ENCODE measurements at regions not wholly inside any gene's neighbourhood (a gene's known extent, or its start where the extent isn't known, plus 50 kb on each side); places are given as distances from the start of the nearest gene placed in this dataset.

DNA sequence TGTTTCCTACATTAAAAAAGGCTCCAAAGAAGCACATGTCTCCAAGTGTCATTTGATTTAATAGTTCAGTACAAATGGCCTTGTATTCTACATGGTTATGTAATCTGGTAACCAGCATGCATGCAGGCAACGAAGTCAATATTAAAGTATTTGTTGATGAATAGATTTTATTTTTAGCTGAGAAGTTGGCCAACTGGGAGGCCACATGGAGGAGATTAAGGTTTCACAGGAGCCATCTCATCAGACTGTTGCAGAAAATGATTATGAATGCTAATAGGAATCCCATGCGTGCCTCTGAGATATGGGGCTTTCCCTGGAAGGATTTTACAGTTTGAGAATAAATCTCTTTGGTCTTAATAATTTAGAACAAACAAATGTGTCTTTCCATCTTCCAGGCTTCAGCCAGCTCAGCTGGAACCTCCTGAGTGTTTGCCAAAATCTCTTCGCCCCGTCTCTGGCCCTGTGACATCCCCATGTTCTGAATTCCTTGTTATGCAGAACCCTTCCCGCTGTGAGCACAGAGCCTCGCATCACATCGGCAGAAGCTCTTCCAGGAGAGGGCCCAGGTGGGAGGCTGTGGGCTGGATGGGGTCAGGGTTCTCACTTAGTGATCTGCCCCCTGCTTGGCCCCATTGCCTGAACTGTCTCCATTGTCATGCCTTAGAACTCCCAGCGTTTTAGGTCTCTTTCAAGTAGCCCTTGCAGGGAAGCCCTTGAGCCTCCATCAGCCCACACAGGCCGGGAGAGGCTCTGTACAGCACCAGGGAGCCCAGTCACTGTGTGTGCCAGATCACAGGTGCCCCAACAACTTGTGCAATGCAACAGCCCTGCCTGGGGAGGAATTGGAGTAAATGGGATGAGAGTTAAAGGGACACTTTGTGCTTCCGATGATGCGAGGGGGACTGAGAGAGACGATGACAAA, 190.5 kb upstream of the TWIST2 start:
- Histone ChIP-seq H3K27ac (ENCODE audit: low read depth, low read length) (no peak overlapping the region), H2AFZ (ENCODE audit: low read length, unreplicated experiment) (no peak overlapping the region), H3K4me1 (ENCODE audit: control insufficient read depth, insufficient read depth, low read length, unreplicated experiment) (no peaks in the 10 kb centered on the region), H3K36me3 (ENCODE audit: insufficient read depth, low read length) (no peaks in the 10 kb centered on the region), H3K4me3 (ENCODE audit: low read depth, low read length) (no peak overlapping the region), H3K27me3 (ENCODE audit: insufficient read depth, low read length) (peaks cover 12% of the 10 kb centered on the region; the same call in 1 of the 2 replicates), H3K79me2 (ENCODE audit: control insufficient read depth, insufficient read depth, low read length, unreplicated experiment) (no peaks in the 10 kb centered on the region)

DNA sequence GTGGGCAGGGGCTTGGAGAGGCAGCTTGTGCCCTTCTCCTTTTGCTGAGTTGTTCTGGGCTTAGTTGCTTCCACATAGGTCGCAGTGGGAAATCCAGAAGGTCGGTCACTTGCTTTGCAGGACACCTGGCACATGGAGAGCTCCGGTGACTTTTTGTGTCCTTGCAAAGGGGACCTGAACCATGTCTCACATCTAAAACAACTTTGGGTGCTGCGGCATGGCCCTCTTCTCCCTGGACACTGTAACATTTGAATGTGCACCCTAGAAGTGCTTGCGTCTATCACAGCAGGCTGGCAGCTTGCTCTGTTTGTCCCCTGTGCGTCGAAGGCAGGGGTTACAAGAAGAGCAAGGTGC, 189.9 kb upstream of the TWIST2 start:
- peaks cover 14% of the 10 kb centered on the region; the same call in 1 of the 2 replicates for H3K27me3 ChIP-seq (ENCODE audit: insufficient read depth, low read length)
- H3K36me3 ChIP-seq (ENCODE audit: insufficient read depth, low read length) = no peaks in the 10 kb centered on the region
- H3K27ac ChIP-seq (ENCODE audit: low read depth, low read length) = no peak overlapping the region

DNA sequence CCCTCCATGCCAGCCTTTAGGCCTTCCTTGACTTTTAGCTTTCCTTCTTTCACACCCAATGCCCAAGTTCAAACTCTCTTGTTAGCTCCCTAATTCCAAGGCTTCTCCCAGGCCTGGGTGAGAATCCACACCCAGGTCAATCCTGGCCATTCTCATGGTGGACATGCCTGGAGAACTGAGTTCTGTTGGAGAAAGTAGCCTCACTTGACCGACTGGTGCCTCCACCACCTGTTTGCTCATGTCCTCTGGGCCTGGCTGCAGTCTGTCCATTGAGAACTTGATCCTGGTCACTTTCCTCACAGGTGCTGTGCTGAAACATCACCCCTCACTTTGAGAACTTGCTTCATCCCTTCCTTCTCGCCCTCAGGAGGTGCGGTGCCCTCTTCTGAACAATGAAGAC, 189.1 kb upstream of the TWIST2 start:
- no peak overlapping the region for H3K27ac ChIP-seq (ENCODE audit: low read depth, low read length)
- no peaks in the 10 kb centered on the region for H3K4me1 ChIP-seq (ENCODE audit: control insufficient read depth, insufficient read depth, low read length, unreplicated experiment)
- no peaks in the 10 kb centered on the region for H3K79me2 ChIP-seq (ENCODE audit: control insufficient read depth, insufficient read depth, low read length, unreplicated experiment)
- H3K27me3 ChIP-seq (ENCODE audit: insufficient read depth, low read length) = peaks cover 22% of the 10 kb centered on the region; the same call in 1 of the 2 replicates
- no peaks in the 10 kb centered on the region for H3K36me3 ChIP-seq (ENCODE audit: insufficient read depth, low read length)
- no peak overlapping the region for H2AFZ ChIP-seq (ENCODE audit: low read length, unreplicated experiment)
- no peak overlapping the region for H3K4me3 ChIP-seq (ENCODE audit: low read depth, low read length)

More for the DNA sequence above, 189.9 kb upstream of the TWIST2 start:
- Histone ChIP-seq H3K4me1 (ENCODE audit: control insufficient read depth, insufficient read depth, low read length, unreplicated experiment) (no peaks in the 10 kb centered on the region), H2AFZ (ENCODE audit: low read length, unreplicated experiment) (no peak overlapping the region), H3K4me3 (ENCODE audit: low read depth, low read length) (no peak overlapping the region), H3K79me2 (ENCODE audit: control insufficient read depth, insufficient read depth, low read length, unreplicated experiment) (no peaks in the 10 kb centered on the region)

DNA sequence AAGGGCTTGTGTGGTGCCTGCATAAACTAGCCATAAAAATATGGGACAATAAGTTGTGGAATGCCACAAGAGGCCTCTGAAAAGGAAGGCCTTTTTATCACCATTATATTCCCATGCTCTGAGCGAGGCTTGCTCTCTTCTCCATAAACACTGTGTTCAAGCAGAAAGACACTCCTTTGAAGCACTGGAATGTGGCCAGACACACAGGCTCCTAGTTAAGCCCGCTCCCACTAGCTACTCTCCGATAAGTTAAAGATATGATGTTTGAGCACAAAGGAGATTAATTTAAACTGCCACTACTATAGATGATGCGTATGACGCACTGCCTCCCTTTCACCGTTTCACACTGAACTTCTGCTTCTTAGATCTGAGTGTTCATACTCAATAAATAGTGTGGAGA, 188.7 kb upstream of the TWIST2 start:
- no peaks in the 10 kb centered on the region for H3K4me1 ChIP-seq (ENCODE audit: control insufficient read depth, insufficient read depth, low read length, unreplicated experiment)
- H2AFZ ChIP-seq (ENCODE audit: low read length, unreplicated experiment) = no peak overlapping the region
- H3K27ac ChIP-seq (ENCODE audit: low read depth, low read length) = no peak overlapping the region
- no peak overlapping the region for H3K4me3 ChIP-seq (ENCODE audit: low read depth, low read length)
- H3K36me3 ChIP-seq (ENCODE audit: insufficient read depth, low read length) = no peaks in the 10 kb centered on the region
- H3K27me3 ChIP-seq (ENCODE audit: insufficient read depth, low read length) = peaks cover 23% of the 10 kb centered on the region; the same call in 1 of the 2 replicates
- H3K79me2 ChIP-seq (ENCODE audit: control insufficient read depth, insufficient read depth, low read length, unreplicated experiment) = no peaks in the 10 kb centered on the region

GRCh38 chr2:238663586-238663985, 184.3 kb upstream of the TWIST2 start:
- peaks cover 12% of the 10 kb centered on the region for H3K4me1 ChIP-seq (ENCODE audit: control insufficient read depth, insufficient read depth, low read length, unreplicated experiment)

GRCh38 chr2:238665919-238666318, 182.0 kb upstream of the TWIST2 start:
- no peaks in the 10 kb centered on the region for H3K79me2 ChIP-seq (ENCODE audit: control insufficient read depth, insufficient read depth, low read length, unreplicated experiment)
- no peak overlapping the region for H3K27ac ChIP-seq (ENCODE audit: low read depth, low read length)
- no peaks in the 10 kb centered on the region for H3K36me3 ChIP-seq (ENCODE audit: insufficient read depth, low read length)
- peaks cover 16% of the 10 kb centered on the region; the same call in 1 of the 2 replicates for H3K27me3 ChIP-seq (ENCODE audit: insufficient read depth, low read length)
- H2AFZ ChIP-seq (ENCODE audit: low read length, unreplicated experiment) = no peak overlapping the region
- H3K4me3 ChIP-seq (ENCODE audit: low read depth, low read length) = no peak overlapping the region
- peaks cover 12% of the 10 kb centered on the region for H3K4me1 ChIP-seq (ENCODE audit: control insufficient read depth, insufficient read depth, low read length, unreplicated experiment)

More at GRCh38 chr2:238663586-238663985, 184.3 kb upstream of the TWIST2 start:
- Histone ChIP-seq H3K4me3 (ENCODE audit: low read depth, low read length) (no peak overlapping the region), H2AFZ (ENCODE audit: low read length, unreplicated experiment) (no peak overlapping the region), H3K27ac (ENCODE audit: low read depth, low read length) (no peak overlapping the region), H3K79me2 (ENCODE audit: control insufficient read depth, insufficient read depth, low read length, unreplicated experiment) (no peaks in the 10 kb centered on the region), H3K36me3 (ENCODE audit: insufficient read depth, low read length) (no peaks in the 10 kb centered on the region), H3K27me3 (ENCODE audit: insufficient read depth, low read length) (peaks cover 20% of the 10 kb centered on the region; the same call in 1 of the 2 replicates)

DNA sequence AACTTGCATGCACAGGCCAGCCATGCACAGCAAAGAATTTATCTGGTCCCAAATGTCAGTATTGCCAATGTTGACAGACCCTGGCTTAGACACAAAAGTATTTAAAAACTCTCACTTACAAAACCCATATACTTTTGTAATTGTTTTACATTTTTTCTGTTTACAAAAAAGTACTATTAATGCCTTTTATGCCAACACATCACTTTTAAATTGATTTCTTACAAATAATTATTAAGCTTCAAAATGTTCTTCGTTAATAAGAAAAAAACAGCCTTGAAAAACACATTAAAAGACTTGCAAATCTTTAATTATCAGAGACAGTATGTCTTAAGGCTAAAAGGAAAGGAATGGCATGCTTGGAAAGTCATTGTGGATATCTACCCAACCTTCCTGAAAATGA, 181.3 kb upstream of the TWIST2 start:
- peaks cover 12% of the 10 kb centered on the region for H3K4me1 ChIP-seq (ENCODE audit: control insufficient read depth, insufficient read depth, low read length, unreplicated experiment)
- H3K27me3 ChIP-seq (ENCODE audit: insufficient read depth, low read length) = peaks cover 16% of the 10 kb centered on the region; the same call in 1 of the 2 replicates
- H3K79me2 ChIP-seq (ENCODE audit: control insufficient read depth, insufficient read depth, low read length, unreplicated experiment) = no peaks in the 10 kb centered on the region
- H3K4me3 ChIP-seq (ENCODE audit: low read depth, low read length) = no peak overlapping the region
- H3K36me3 ChIP-seq (ENCODE audit: insufficient read depth, low read length) = no peaks in the 10 kb centered on the region
- H2AFZ ChIP-seq (ENCODE audit: low read length, unreplicated experiment) = no peak overlapping the region
- no peak overlapping the region; the same call in 1 of the 2 replicates for H3K27ac ChIP-seq (ENCODE audit: low read depth, low read length)

GRCh38 chr2:238667008-238667407, 180.9 kb upstream of the TWIST2 start:
- H3K36me3 ChIP-seq (ENCODE audit: insufficient read depth, low read length) = no peaks in the 10 kb centered on the region
- H3K27me3 ChIP-seq (ENCODE audit: insufficient read depth, low read length) = peaks cover 16% of the 10 kb centered on the region; the same call in 1 of the 2 replicates
- H3K4me1 ChIP-seq (ENCODE audit: control insufficient read depth, insufficient read depth, low read length, unreplicated experiment) = peaks cover 12% of the 10 kb centered on the region
- no peak overlapping the region for H3K4me3 ChIP-seq (ENCODE audit: low read depth, low read length)
- peak overlapping the region; percentile 20; the same call in 1 of the 2 replicates for H3K27ac ChIP-seq (ENCODE audit: low read depth, low read length)
- H2AFZ ChIP-seq (ENCODE audit: low read length, unreplicated experiment) = no peak overlapping the region
- H3K79me2 ChIP-seq (ENCODE audit: control insufficient read depth, insufficient read depth, low read length, unreplicated experiment) = no peaks in the 10 kb centered on the region

GRCh38 chr2:238667639-238668038, 180.2 kb upstream of the TWIST2 start:
- no peaks in the 10 kb centered on the region for H3K79me2 ChIP-seq (ENCODE audit: control insufficient read depth, insufficient read depth, low read length, unreplicated experiment)
- H3K27ac ChIP-seq (ENCODE audit: low read depth, low read length) = peak overlapping the region; percentile 20; the same call in 1 of the 2 replicates
- no peak overlapping the region for H2AFZ ChIP-seq (ENCODE audit: low read length, unreplicated experiment)
- H3K4me3 ChIP-seq (ENCODE audit: low read depth, low read length) = no peak overlapping the region
- peaks cover 12% of the 10 kb centered on the region for H3K4me1 ChIP-seq (ENCODE audit: control insufficient read depth, insufficient read depth, low read length, unreplicated experiment)
- H3K36me3 ChIP-seq (ENCODE audit: insufficient read depth, low read length) = no peaks in the 10 kb centered on the region
- peaks cover 16% of the 10 kb centered on the region; the same call in 1 of the 2 replicates for H3K27me3 ChIP-seq (ENCODE audit: insufficient read depth, low read length)

DNA sequence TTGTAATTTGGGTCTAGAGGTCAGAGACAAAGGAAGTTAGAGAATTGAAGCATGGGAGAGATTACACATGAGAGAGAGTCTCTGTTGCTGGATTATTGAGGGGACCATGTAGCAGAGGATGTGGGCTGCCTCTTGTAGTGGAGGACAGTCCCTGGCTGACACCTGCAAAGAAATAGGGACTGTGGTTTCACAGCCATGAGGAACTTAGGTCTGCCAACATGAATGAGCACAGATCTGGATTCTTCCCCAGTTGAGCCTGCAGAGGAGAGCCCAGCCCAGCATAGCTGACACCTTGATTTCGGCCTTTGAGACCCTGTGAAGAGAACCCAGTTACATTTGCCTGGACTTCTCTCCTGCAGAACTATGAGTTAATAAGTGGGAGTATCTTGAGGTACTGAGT, 179.5 kb upstream of the TWIST2 start:
- Histone ChIP-seq H3K36me3 (ENCODE audit: insufficient read depth, low read length) (no peaks in the 10 kb centered on the region), H3K4me1 (ENCODE audit: control insufficient read depth, insufficient read depth, low read length, unreplicated experiment) (peaks cover 12% of the 10 kb centered on the region), H3K27me3 (ENCODE audit: insufficient read depth, low read length) (peaks cover 10% of the 10 kb centered on the region; the same call in 1 of the 2 replicates), H3K4me3 (ENCODE audit: low read depth, low read length) (no peak overlapping the region), H3K79me2 (ENCODE audit: control insufficient read depth, insufficient read depth, low read length, unreplicated experiment) (no peaks in the 10 kb centered on the region), H3K27ac (ENCODE audit: low read depth, low read length) (no peak overlapping the region), H2AFZ (ENCODE audit: low read length, unreplicated experiment) (no peak overlapping the region)

GRCh38 chr2:238669046-238669445, 178.8 kb upstream of the TWIST2 start:
- Histone ChIP-seq H3K79me2 (ENCODE audit: control insufficient read depth, insufficient read depth, low read length, unreplicated experiment) (no peaks in the 10 kb centered on the region), H2AFZ (ENCODE audit: low read length, unreplicated experiment) (no peak overlapping the region), H3K27me3 (ENCODE audit: insufficient read depth, low read length) (peaks cover 5% of the 10 kb centered on the region; the same call in 1 of the 2 replicates), H3K4me1 (ENCODE audit: control insufficient read depth, insufficient read depth, low read length, unreplicated experiment) (peaks cover 12% of the 10 kb centered on the region), H3K36me3 (ENCODE audit: insufficient read depth, low read length) (no peaks in the 10 kb centered on the region), H3K27ac (ENCODE audit: low read depth, low read length) (no peak overlapping the region), H3K4me3 (ENCODE audit: low read depth, low read length) (no peak overlapping the region)

Data from ACC112 (cell line).